Fibroblast of peridontal ligament (primary cell): ENCODE measurements at regions not wholly inside any gene's neighbourhood (a gene's known extent, or its start where the extent isn't known, plus 50 kb on each side); places are given as distances from the start of the nearest gene placed in this dataset.

Source experiments
- DNase-seq: peaks from one replicate; pipeline ENCODE4 v3.0.0-alpha.2; 2010; ENCODE audit errors: extremely low read depth

DNA sequence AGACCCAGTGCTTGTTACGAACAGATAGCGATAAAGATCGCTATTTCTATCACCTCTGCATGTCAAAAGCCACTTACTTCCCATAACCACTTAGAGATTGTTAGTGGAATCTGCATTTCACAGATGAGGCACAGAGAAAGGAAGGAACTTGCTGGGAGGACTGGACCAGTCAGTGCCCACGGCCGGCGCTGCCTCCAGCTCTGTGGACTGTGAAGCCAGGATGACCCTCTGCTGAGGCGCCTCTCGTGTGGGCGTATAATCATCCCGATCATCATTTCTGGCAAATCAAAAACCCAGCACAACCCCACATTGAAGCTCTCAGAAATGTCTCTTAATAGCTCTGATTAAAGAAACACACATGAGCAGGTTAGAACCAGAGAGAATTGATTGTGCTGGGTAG, 61.5 kb upstream of the ADRA2C start:
- no peak for DNase-seq

DNA sequence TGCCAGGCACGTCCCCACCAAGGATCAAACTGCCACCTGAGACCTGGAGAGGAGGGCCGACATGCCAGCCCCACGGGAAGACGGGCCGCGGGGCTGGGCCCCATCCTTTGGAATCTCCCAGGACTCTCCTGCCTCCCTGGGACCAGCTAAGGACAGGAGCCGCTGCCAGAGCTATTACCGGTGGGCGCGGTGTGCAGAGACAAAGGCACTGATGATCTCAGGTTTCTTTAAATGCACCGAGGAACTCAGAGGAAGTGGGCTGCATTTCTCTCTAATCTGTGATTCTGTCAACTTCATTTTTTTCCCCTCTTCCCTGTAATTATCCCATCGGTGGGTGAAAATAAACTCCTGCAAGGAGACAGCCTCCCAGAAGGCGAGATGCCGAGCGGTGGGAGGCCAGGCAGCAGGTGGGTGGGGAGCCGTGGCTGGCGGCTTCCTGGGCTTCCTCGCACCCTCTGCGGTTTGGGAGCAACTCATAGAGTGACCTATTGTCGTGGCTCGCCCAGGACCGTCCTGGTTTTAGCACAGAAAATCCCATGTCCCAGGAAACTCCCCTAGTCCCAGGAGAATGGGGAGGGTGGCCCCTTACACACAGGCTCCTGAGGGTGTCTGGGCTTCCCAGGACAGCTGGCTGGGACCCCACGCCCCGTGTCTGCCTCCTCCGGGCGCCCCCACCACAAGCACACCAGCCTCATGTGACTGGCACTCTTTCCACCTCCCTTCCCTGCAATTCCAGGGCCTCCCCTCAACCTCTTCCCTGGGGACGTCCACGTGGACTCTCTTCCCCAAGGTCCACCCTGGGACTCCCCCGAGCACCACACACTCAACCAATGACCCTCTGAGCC, 62.3 kb upstream of the ADRA2C start:
- DNase-seq = no peak

DNA sequence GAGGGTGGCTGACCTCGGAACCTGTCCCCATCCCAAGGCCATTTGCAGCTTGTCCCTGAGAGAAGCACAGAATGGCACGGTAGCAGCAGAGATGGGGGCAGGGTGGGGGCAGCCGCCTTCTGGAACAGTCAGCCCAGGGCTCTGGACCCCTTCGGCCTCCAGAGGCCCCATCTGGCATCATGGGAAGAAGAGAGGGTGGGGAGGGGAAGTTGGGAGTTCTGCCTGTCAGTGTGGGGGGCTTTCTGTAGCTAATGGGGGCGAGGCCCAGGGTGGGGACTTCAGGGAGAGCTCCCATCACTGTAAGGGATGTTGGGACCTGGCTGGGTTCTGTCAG, 62.9 kb upstream of the ADRA2C start:
- no peak for DNase-seq

DNA sequence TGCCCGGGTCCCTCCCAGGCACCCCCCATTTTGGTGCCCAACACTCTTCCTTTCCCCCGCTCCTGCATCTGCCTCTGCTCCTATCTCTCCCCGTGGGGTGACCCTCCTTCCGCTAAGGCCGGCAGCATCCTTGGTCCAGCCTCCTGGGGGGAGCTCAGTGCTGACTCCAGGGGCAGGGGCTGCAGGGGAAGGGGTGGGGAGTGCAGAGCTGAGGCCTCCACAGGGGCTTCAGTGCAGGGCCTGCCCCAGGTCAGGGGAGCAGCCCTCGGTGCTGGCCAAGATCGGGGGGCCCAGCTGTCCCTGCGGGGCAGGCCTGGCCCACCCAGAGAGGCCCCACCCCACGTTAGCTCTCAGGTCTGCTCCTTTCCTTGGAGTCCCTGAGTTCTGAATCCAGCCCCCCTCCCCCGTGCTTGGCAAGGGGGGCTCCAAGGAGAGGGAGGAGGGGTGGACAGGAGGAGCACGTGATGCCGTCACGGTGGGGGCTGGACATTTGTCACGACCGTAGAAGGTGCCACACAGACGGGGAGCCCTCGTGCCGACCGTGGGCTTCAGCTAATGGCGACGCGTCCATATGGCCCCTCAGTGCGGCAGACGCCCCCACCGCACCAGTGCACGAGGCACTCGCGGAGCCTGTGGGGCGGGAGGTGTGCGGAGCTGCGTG, 63.5 kb upstream of the ADRA2C start:
- no peak for DNase-seq

DNA sequence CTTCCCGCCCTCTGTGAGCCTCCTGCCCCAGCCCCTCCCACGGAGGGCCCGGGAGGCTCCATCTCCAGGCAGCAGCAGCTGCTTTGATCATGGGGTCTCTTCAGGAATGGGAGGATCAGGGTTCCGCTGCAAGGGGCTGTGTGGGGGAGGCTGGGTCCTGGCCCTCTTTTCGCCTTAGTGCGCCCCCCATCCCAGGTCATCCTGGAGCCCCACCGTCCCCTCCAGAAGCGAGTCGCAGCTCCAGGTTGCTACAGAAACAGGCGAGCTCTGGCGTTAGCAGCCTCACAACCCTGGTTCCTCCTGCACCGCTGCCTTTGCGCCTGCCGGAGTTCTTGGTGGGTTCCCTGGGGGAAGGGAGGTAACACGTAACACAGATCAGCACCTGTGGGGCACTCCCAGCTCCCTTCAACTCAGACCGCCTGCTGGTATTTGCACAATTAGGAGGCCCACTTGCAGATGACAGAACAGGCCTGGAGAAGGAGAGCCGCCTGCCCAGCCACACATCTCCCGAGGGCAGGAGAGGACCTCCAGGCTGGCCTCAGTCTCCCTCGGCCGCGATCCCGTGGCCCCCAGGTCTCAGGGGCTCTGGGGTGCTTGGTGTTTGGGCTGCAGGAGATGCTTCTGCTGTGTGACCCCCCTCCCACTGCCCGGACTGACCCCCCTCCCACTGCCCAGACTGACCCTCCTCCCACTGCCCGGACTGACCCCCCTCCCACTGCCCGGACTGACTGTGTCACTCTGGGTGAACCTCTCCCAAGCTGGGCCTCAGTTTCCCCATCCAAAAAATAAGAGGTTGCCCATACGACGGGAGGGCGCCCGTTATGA, 64.2 kb upstream of the ADRA2C start:
- no peak for DNase-seq

DNA sequence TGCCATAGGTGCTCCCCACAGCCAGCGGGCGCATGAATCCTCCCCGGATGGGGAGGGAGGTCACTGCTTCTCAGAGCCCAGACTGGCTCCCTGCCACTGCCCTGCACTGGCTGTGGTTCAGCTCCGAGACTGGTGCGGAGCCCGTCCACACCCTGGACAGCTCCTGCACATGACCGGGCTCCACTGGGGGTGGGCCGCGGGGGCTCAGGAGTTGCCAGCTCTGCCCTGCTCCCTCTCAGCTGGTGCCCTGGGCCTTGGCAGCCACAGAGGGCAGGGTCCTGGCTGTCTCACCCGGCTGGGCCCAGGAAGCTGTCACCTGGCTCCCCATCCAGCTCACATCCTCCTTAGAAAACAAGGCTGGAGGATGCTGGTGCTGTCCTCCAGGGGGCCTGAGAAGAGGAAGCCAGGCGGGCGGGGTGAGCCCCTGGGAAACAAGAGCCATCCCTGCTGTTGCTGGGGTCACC, 64.9 kb upstream of the ADRA2C start:
- DNase-seq = no peak

DNA sequence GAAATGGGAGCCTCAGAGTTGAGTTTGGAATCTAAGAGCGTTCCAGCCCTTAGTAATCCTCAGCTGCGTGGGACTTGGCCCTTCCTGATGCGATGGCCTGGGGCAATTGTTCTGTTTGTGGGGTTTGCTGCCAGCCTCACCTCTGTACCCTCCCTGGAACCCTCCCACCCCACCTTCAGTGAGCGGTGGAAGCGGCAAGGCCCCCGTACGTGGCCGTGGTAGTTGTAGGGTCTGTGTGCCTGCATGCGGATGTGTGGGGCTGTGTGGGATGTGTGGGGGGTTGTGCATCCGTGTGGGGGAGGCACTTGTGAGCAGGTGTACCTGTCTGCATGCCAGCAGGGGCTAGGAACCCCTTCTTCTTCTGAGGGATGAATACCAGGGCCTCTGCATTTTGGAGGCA, 65.4 kb upstream of the ADRA2C start:
- DNase-seq = no peak

DNA sequence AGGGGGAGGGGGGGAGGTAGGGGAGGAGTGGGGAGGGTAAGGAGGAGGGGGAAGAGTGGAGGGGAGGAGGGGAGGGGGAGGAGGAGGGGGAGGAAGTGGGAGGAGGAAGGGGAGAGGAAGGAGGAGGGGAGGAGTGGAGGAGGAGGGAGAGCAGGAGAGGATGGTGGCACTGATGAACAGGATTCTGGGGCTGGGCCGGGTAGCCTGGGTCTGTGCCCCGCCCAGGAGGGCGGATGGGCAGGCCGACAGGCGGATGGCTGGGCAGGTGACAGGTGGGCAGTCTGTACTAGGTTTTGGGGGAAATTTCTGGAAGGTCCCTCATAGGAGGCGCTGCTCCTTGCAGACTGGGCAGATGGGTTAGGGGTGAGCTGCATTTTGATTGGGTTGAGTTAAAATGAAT, 66.0 kb upstream of the ADRA2C start:
- no peak for DNase-seq

DNA sequence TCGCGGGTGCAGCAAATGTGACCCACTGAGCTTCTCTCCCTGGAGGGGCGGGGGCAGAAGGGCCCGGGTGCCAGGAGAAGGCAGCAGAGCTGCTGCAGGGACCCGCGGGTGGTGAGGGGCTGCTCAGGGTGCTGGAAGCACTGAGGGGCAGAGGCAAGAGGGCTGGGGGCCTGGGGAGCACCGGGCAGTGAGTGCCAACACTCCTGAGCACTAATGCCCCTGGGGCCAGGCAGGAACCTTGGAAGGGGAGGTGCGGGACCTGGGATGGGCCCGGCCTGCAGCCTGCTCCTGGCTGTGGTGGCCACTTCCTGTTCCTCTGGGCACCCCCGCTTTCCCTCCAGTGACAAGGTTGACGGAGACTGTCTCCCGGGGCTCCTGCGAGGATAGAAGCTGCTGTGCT, 66.5 kb upstream of the ADRA2C start:
- no peak for DNase-seq

DNA sequence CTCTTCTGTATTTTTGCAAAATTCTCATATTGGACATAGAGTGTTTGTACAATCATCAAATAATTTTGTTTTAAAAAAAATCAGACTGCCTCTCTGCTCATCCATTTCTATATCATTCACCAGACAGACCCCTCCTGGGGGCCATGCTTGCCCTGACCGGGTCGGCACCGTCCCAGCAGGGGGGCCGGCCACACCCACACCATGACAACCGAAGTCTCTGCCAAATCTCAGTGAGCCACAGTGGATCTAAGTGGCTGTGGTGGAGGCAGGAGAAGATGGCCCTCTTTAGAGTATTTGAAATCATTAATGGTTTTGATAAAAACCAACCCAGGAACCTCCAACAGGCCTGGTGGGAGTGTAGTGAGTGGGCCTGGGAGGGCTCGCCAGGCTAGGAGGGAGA, 66.9 kb upstream of the ADRA2C start:
- DNase-seq = no peak

DNA sequence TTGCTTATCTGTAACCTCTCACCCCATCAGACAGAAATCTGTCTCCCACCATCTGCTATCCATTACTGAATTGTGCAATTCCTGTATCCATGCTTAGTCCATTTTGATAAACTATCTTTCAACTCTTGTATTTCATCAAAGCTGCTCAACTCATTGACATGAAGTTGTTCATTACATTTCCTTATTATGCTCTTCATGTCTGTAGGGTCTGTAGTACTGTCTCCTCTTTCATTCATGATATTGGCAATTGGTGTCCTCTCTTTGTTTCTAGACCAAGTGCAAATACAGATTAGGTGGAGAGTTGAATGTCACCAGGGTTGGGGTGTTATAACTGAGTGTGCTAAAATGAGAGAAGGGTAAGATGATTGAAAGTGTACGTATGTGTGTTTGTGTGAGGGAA, 69.2 kb upstream of the ADRA2C start:
- DNase-seq = no peak

DNA sequence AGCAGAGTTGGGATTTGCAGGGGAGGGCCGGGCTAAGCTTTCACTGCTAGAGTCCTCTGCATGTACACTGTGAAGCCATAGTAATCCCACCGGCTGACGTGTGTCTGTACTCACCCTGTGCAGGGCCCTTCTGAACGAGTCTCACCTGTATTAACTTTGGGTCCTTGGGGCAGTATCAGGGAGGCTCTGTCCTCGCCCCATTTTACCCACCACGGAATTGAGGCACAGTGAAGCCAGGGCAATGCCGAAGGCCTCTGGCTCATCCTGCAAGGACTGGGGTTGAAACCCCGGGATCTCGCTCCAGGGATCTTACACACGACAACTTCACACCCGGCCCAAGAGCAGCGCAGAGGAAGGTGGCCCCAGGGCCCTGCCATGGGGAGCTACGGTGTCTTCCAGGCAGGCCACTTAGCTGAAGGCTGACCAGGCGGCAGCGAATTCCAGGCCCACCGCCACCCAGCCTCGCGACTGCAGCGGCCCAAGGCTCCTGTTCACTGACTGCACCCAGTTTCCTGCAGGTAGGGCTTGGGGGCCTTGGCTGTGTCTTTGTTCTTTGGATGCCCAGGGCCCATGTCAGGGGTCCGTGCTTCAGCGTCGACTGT, 75.5 kb upstream of the ADRA2C start:
- DNase-seq = no peak

DNA sequence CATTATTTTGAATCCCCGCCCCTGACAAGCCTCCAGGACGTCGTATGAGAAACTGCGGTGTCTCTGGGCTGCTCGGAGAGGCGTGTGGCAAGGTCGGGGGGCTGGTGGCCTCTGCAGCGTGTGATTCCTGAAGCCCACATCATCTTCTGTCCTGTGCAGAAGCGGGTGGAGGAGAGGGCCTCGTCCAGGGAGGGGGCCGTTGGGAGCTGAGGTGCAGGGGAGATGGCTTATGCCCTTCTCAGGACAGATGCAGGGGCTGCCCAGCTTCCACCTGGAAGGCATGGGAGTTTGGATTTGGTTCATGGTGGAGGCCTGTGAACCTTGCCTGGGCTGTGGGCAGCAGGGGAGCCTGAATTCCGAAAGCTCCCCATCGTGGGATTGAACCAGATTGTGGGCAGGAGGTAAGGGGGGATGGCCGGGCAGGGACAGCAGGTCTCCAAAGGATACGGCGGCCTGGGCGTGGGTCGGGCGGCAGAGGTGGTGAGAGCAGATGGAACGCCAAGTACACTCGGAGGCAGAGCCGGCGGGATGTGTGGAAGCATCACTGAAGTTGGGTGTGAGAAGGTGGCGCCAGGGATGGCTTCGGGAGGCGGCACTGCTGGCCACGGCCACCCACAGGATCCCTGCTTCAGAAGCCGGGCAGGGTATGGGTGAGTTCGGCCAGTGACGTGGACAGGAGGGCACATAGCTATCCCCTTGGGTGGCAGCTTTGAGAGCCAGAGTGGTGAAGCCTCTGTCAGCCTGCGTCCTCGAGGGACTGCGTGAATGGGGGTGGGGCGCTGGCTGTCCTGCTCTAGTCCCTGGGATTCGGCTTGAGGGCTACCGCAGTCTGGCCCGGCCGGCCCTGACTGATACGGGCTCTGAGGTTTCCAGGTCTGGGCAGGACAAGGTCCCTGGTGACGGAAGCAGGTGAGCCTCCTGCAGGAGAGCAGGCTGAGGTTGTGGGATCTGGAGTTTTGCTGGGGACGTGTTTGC, 76.3 kb upstream of the ADRA2C start:
- DNase-seq = no peak

DNA sequence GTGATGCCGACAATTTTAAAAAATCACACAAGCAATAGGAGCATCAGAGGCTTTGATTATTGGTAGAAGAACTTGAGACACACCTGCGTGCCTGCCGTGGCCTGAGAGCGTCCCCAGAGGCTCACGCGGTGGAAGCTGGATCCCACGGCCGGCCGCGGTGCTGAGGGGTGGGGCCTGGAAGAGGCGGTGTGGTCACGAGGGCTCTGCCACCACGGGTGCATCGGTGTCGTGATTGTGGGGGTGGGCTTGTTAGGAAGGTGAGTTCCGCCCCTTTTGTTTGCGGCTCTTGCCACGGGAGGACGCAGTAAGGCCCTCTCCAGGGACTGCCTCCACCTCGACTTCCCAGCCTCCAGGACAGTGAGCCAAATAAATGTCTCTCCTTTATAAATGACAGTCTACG, 77.2 kb upstream of the ADRA2C start:
- no peak for DNase-seq

DNA sequence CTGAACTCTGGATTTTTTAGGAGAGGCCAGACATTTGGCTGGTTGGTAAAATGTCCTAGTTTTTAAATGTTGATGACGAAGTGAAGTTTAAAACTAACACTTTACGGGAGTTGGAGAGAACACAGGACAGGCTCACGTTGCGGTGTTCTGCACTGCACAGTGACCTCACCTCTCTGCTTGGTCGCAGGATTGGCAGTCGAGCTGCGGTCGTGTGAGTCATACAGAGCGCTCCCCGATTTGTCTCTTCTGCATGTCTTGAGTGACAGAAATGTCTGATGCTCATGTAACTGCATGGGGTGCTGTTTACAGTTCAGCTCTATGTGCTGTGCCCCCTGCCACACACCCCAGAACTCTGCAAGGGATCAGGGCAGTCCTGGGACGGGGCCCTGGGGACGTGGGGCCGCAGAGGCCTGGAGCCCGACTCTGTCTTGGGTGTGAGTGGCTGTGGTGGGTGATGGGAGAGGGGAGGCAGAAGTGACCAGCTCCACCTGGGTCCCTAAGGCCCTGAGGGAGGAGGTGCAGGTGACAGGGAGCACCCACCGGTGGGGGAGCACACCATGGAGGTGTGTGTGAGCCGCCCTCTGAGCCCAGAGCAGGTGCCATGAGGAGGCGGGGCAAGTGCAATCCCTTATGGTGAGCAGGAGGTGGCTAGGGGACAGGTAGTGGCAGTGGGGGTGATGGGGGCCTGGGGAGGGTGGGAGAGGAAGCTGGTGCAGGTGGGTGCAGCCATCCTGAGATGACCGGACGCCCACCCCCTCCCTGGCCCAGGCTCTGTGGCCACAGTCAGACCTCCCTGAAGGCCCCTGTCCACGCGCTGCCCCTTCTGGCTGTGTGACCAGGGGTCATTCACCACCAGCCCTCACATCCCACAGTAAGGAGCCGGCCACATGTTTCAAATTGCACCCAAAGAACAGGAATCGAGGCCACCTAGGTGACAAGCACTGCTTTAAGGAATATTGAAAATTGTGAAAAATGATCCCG, 77.9 kb upstream of the ADRA2C start:
- no peak for DNase-seq

DNA sequence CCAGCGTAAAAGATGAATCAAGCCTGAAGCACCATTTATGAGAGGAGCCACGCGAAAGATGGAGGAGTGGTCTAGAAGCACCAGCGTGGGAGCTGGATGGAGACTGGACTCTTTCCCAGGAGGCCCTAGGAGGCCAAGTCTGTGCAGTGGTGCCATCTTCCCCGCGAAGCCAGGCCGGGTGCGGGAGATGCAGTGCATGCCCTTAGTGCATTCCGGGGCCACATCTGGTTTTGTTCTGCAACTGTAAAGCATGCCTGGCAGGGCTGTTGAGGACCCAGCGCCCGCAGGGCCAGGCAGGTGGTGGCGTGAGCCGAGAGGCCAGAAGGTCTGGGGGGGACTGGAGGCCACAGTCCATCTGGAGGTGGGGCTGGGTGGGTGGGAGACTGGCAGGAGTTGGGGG, 78.6 kb upstream of the ADRA2C start:
- no peak for DNase-seq

DNA sequence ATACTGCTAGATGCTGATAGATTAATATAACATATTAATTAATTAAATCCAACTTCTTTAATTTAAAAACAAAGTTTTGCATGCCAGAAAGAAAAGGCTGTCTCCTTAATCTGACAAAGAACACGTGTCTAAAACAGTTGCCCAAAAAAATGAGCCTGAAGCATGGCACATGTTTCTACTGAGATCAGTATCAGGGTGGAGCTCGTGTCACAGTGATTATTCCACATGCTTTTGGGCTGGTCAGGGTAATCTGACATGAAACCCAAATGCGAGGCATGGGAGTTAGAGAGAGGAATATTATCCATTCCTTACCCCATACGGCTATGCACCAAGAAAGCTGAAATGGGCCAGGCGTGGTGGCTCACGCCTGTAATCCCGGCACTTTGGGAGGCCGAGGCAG, 79.4 kb upstream of the ADRA2C start:
- DNase-seq = no peak

DNA sequence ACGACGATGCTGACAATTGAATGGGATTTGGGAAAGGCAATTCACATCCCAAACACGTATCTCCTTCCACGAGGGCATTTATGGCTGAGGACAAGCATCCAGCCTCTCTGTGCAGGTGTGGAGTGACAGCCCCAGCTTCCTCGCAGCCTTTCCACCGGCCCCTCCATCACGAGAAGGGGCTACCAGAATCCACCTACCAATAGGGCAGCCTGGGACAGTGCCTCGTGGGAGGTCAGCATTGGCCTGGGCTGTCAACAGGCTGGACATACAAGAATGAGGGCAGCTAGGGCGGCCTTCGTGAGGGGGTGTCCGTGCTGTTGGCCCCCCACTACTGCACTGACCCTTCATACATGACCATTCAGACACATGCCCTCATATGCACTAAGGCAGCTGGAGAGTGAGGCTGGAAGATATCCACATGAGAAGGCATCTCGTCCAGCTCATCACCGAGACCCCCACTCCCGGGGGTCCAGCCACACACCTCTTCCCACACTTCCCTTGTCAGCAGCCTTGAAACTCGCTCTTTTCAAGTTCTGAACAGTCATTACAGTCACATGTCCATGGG, 81.0 kb upstream of the ADRA2C start:
- DNase-seq = no peak

DNA sequence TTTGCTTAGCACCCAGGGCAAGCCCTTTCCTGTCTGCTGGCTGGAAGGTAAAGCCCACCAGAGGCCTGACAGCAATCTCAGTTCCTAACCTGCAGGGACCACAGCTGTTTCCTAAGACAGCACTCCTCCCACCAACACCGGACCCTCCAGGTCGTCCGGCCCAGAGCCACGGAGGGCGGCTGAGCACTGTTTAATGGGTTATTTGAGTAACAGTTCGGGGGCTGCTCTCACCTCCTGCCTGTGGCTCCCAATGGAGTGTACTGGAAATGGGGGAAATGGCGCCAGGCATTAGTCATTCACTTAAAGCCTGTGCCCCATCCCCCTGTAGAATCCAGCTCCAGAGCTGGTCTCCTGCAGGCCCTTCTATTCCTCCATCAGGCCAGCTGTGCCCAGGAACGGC, 81.6 kb upstream of the ADRA2C start:
- DNase-seq = no peak
